ENCODE measurements at regions not wholly inside any gene's neighbourhood (a gene's known extent, or its start where the extent isn't known, plus 50 kb on each side); places are given as distances from the start of the nearest gene placed in this dataset.

GRCh38 chr6:95286874-95287273 lies 290.5 kb upstream of the MANEA start:
- Mint-ChIP-seq H3K4me3 (no peak overlapping the region), H3K36me3 (no peaks in the 10 kb centered on the region), H3K27ac (no peak overlapping the region), H3K27me3 (ENCODE audit: low read depth in 3 of 3) (no peaks in the 10 kb centered on the region), H3K9me3 (peaks cover 0 to 2% (median 0%) of the 10 kb centered on the region in 7 donors), H3K4me1 (no peaks in the 10 kb centered on the region)
- no peaks in the 10 kb centered on the region for H4K20me1 ChIP-seq (ENCODE audit: insufficient read depth, low read length)
- no peak overlapping the region for H3K4me3 ChIP-seq (replicated peaks in 1 of 3; ENCODE audit: low read depth in 2 of 3, low read length in 3 of 3)
- H3K9ac ChIP-seq (ENCODE audit: insufficient read depth, low read length, poor library complexity, severe bottlenecking): no peak overlapping the region
- intact Hi-C loops (cut with micrococcal nuclease): no loop called here
- H3K4me2 ChIP-seq (replicated peaks; ENCODE audit: extremely low read depth, low read length, poor library complexity, severe bottlenecking): no peak overlapping the region
- H3K79me2 ChIP-seq (ENCODE audit: insufficient read depth, low read length): no peaks in the 10 kb centered on the region
- H3K27ac ChIP-seq (ENCODE audit: low read depth in 1 of 2, low read length in 2 of 2): no peak overlapping the region
- H2AFZ ChIP-seq (ENCODE audit: insufficient read depth, low read depth, low read length, poor library complexity, severe bottlenecking): no peak overlapping the region
- no peaks in the 10 kb centered on the region for H3K9me3 ChIP-seq (replicated peaks in 1 of 2; ENCODE audit: control insufficient read depth in 1 of 2, insufficient read depth in 1 of 2, low read length in 2 of 2)
- TF ChIP-seq CTCF (IDR thresholded peaks at IDR 0.05): no peak
- no peaks in the 10 kb centered on the region for H3K27me3 ChIP-seq (ENCODE audit: control insufficient read depth in 2 of 2, insufficient read depth in 2 of 2, low read length in 2 of 2)
- no peaks in the 10 kb centered on the region for H3K36me3 ChIP-seq (replicated peaks in 1 of 2; ENCODE audit: control insufficient read depth in 1 of 2, insufficient read depth in 2 of 2, low read length in 2 of 2)
- no peak for DNase-seq
- H3K4me1 ChIP-seq (ENCODE audit: control insufficient read depth in 1 of 2, insufficient read depth in 2 of 2, low read length in 2 of 2): no peaks in the 10 kb centered on the region

- Histone ChIP-seq H2AFZ (ENCODE audit: insufficient read depth, low read depth, low read length, poor library complexity, severe bottlenecking) (no peak overlapping the region), H3K4me2 (replicated peaks; ENCODE audit: extremely low read depth, low read length, poor library complexity, severe bottlenecking) (no peak overlapping the region), H3K27ac (ENCODE audit: low read depth in 1 of 2, low read length in 2 of 2) (no peak overlapping the region), H3K4me3 (replicated peaks in 1 of 3; ENCODE audit: low read depth in 2 of 3, low read length in 3 of 3) (no peak overlapping the region), H3K9ac (ENCODE audit: insufficient read depth, low read length, poor library complexity, severe bottlenecking) (no peak overlapping the region), H3K36me3 (replicated peaks in 1 of 2; ENCODE audit: control insufficient read depth in 1 of 2, insufficient read depth in 2 of 2, low read length in 2 of 2) (no peaks in the 10 kb centered on the region), H4K20me1 (ENCODE audit: insufficient read depth, low read length) (no peaks in the 10 kb centered on the region), H3K4me1 (ENCODE audit: control insufficient read depth in 1 of 2, insufficient read depth in 2 of 2, low read length in 2 of 2) (no peaks in the 10 kb centered on the region), H3K9me3 (replicated peaks in 1 of 2; ENCODE audit: control insufficient read depth in 1 of 2, insufficient read depth in 1 of 2, low read length in 2 of 2) (no peaks in the 10 kb centered on the region), H3K79me2 (ENCODE audit: insufficient read depth, low read length) (no peaks in the 10 kb centered on the region), H3K27me3 (ENCODE audit: control insufficient read depth in 2 of 2, insufficient read depth in 2 of 2, low read length in 2 of 2) (no peaks in the 10 kb centered on the region)
- Mint-ChIP-seq H3K4me1 (no peaks in the 10 kb centered on the region), H3K27ac (no peak overlapping the region), H3K9me3 (peaks cover 0 to 2% (median 0%) of the 10 kb centered on the region in 7 donors), H3K4me3 (no peak overlapping the region), H3K27me3 (ENCODE audit: low read depth in 3 of 3) (no peaks in the 10 kb centered on the region), H3K36me3 (no peaks in the 10 kb centered on the region)
- DNase-seq: no peak
- TF ChIP-seq CTCF (IDR thresholded peaks at IDR 0.05): no peak
- intact Hi-C loops (cut with micrococcal nuclease): no loop called here
Observed at GRCh38 chr6:95288251-95288650, 289.1 kb upstream of the MANEA start.

Measured in CD14-positive monocyte (primary cell).